Stimulated activated CD8-positive, alpha-beta memory T cell treated with anti-CD3 and anti-CD28 coated beads, Interleukin-15, amount 100 ng/mL, for 48 hours (primary cell): ENCODE measurements at regions not wholly inside any gene's neighbourhood (a gene's known extent, or its start where the extent isn't known, plus 50 kb on each side); places are given as distances from the start of the nearest gene placed in this dataset.
"Not testable (repeated sequence)": the region's sequence is repeated elsewhere in the genome, so short reads cannot be mapped to it uniquely, and the experiment has no call there.

ENCODE experiments used
- DNase-seq, 2 donors: peaks; one replicate each; pipeline ENCODE4 v3.0.0-alpha.2; 2020; ENCODE audit warnings: low read depth in 2 of 2

DNA sequence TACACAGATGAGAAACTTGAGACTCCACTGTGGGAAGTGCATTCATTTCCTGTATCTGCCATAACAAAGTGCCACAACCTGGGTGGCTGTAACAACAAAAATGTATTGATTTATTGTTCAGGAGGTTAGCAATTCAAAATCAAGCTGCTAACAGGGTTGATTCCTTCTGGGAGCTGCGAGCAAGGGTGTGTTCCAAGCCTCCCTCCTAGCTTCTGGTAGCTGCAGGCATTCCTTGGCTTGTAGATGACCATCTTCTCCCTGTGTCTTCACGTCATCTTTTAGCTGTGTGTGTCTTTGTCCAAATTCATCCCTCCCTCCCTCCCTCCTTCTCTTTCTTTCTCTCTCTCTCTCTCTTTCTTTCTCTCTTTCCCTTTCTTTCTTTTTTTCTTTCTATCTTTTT is 258.1 kb downstream of the MSX2 start:
- DNase-seq: no peak

DNA sequence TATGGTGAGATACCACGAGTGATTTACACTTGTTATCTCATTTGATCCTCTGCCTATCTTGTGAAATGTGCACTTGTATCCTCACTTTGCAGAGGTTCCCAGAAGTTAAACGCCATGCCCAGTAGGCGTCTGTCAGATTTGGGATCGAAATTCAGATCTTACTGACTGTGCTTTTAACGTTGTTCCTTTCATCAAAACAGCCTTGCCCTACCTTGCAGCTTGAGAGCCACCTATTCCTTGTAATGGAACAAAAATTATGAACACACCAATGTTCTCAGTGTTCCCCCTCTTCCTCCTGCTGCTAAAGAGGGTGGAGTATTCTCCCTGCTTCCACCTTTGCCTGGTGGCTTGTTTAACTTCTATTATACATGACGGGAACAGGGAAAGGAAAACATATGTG is 257.0 kb downstream of the MSX2 start:
- no peak for DNase-seq

DNA sequence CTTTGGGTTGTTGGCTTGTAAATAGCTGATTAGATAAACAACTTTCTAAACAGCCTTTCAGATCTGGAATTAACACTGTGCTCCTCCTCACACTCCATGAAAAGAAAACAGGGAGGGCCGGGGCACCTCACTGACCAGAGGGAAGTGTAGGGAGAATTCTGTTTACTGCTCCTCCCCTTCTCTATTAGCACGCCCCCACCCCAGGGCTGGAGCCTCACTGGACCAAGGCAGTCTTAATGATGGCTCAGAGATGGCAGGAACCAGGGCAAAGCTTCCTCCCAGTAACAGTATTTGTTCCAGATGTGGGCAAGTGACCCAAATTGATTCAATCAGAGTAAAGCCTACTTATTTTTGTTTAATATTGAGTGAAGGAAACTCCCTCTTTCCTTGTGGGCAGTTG is 256.6 kb downstream of the MSX2 start:
- no peak for DNase-seq

DNA sequence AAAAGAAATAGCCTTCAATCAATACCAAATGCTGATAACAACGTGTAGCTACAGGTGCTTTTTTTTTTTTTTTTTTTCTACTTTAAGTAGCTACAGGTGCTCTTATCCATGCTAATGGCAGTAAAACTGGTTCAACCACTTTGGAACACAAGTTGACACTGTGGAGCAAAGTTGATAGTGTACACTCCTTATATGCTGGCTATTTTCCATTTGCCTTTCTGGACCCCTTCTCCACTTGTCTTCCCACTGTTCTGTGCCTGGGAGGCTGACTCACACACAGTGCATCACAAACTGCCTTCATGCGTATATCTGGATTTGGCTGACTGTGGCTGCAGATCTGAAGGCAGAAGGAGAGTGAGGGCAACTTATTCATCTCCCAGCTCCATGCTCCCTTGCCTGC is 247.9 kb downstream of the MSX2 start:
- DNase-seq: no peak

DNA sequence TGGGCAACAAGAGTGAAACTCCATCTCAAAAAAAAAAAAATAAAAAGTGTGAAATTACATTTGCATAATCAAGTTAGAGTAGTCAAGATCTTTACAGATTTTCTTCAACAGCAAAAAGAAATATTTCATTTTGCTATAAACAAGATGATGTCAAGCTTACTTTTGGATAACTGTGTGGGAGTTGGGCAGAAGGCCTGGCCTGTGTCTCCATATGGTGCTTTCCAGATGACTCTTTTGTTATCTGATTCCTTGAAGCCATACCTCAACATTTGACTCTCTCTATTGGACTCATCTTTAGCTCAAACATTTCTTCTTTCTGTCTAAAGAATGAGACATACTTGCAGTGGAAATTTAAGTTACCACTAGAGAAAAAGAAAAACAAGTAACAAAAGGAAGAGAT is 246.8 kb downstream of the MSX2 start:
- no peak for DNase-seq

DNA sequence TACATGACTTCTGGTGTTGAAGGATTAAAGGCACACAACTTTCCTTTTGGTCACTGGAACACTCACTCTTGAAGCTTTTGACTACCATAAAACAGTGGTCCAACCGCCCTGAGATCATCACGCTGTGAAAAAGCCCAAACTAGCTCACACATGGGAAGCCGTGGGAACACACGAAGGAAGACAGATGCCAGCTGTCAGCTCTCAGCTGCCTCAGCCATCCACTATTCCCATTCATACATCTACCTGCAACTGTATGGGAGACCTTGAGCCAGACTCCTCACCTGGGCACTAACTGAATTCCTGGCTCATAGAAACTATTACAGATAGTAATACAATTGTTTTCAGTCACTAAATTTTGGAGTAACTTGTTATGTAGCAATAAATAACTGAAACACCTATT is 246.1 kb downstream of the MSX2 start:
- no peak for DNase-seq

DNA sequence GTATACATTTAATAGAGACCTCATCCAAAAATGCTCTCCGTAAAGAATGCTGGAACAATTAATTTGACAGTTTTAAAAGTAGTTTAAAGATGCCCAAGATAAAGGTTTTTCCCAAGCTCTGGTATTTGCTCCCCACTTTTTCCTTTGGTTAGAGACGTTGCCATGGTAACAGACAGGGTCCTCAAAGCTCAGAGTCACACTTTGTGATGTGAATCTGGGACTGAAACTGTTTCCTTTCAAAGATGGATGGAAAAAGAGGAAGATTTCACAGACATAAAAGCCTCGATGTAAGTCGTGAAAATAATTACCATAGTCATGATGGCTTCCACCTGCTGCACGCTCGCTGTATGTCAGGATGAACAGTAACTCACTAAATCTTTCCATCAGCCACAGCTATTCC is 229.5 kb downstream of the MSX2 start:
- no peak for DNase-seq

DNA sequence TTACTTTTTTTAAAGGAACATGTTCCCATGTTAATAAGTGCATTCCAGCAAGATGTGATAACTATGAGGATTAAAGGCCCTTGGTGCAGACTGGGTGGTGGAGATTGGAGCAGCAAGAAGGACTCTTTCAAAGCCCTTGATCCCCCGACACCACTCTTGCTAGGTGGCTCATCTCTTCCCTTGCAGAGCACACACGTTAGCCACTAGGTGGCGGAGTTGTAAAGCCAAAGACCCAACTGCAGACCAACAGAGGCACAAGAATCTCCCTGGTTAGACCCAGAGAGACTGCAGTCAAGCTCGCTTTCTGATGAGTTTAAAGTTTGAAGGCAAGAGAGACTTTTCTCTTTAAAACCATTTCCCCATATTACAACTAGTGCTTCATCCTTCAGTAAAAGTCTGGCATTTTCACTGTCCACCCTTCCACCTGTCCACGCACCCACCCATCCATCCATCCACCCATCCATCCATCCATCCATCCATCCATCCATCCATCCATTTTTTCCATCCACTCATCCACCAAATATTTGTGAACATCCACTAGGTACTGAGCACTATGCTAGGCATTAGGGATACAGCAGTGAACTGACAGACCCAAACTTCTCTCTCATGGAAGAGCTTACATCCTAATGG is 226.9 kb downstream of the MSX2 start:
- DNase-seq: peak; percentile 11 to 14

DNA sequence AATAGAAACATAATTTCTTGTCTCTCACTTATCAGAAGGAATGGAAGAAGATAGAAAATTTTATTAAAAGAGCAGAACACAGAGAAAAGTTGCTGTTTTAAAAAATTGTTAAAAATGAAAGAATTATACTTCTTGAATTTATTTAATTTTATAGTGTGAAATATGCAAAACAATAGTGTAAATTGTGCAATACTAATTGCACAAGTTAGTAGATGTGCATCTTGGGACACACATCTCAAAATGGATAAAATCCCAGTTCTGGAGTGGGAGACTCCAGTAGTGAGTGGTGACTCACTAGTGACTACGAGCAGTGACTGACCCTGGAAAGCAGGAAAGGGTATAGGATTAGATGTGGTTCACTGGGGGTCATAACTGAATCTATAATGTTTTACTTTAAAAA is 223.2 kb downstream of the MSX2 start:
- DNase-seq: no peak

DNA sequence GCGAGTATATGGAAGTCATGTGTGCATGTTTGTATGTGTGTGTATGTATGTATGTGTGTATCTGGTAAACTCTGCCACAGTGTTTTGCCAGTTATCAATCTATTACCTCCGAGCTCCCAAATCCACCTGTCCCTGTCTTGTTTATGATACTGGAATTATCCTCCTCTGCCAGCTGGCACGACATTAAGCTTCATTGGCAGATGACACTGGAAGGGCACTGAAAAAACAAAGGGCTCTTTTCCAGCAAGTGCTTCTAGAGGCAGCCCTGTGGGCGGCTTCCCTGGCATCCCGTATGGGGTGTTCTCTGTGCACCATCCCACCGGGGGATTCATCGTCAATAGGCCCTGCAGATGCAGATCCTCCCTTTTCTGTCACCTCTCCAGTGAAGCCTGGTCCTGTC is 221.5 kb downstream of the MSX2 start:
- DNase-seq: no peak

DNA sequence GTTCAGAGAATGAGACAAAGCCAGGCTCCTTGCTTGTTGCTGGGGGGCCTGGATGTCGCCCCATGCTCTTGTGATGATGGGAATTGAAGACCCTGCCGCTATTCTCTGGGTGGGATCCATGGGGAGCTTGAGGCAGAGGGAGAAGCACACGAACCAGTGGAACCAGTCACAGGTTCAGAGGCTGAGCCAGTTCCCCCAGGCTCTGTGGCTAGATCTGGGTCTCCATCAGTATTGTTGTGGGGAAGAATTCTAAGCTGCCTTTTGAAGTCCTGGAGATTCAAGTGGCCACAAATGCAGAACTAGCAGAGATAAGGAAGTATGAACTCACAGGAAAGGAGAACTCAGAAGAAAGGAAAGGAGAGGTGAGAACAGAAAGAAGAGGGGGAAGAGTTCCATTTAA is 219.4 kb downstream of the MSX2 start:
- no peak for DNase-seq

DNA sequence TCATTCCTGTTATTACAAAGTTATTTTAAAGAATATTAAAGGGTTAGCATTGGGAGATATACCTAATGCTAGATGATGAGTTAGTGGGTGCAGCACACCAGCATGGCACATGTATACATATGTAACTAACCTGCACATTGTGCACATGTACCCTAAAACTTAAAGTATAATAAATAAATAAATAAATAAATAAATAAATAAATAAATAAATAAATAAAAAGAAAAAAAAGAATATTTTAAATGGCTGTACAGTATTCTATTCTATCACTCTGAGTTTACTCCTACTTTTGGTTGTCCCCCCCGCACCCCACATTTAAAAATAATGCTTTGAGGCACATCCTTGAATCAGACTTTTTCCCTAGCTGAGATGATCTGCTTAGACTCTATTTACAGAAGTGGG is 218.6 kb downstream of the MSX2 start:
- DNase-seq: not testable (repeated sequence)

DNA sequence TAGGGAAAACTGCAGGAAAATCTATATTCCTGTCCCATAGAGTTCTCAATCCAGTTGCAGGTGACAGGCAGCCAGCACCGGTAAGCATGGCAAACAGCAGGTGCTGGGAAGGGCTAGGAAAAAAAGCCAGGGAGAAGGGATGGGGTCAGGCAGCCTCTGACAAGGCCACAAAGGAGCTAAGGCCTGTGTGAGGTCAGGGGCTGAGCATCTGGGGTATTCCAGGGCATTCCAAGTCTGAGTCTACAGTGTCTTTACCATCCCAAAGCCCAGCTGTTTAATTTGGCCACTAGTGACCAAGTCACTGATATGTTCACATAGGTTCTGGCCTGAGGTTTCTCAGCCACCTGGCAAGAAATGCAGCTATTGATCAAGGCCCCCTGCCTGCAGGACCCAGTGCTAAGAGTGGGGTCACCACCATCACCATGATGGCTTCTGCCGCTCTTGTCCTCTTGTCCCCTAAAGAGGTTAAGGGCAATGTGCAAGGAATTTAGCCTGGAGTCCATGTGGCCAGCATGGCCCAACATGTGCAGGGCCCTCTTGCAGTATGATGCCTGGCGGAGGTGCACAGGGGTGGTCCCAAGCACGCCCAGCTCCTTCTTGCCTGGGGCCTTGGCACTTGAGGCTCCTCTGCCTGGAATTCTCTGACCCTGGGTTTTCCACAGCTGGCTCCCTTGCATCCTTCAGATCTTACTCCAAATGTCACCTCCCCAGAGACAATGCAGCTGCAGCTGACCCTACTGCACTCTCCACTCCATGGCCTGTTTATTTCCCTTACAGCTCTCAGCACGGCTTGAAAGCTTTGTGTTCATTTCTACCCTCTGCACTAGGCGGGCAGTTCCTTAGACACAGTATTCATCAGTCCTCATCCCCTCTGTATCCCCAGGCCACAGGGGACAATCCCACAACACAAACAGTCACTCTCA is 213.1 kb downstream of the MSX2 start:
- no peak for DNase-seq

DNA sequence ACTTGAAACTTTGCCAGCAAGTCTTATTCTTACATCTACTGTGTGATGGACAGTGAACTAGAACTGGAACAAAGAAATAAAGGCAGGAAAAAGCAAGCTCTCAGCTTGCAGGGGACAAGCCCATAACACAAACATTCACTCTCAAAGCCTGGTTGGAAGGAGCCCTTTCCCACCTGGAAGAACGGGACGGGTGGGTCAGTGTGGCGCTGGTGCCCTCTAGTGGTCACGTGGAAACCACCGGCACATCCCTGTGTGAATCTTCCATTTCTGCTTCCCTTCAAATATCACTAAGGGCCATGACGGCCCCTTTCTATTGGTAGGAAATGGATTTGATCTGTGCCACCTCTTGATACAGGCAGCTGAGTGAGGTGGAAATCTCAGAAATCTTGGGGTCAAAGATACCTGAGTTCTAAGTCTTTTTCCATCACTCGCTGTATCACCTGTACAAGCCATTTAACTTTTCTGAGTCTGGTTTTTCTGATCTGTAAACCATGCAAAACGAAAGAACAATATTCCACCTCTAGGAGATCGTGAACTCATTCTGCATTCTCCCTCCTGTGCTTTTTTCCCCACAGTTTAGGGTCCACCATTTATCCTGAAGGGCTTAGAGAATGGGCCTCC is 211.6 kb downstream of the MSX2 start:
- peak in 1 of 2 donors; percentile 4 for DNase-seq

DNA sequence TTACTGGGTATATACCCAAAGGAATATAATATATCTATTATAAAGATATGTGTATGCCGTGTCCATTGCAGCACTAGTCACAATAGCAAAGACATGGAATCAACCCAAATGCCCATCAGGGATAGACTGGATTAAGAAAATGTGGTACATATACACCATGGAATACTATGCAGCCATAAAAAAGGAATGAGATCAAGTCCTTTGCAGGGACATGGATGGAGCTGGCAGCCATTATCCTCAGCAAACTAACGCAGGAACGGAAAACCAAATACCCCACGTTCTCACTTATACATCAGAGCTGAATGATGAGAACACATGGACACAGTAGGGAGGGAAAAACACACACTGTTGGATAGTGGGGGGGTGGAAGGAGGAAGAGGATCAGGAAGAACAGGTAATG is 206.7 kb downstream of the MSX2 start:
- not testable (repeated sequence) for DNase-seq

DNA sequence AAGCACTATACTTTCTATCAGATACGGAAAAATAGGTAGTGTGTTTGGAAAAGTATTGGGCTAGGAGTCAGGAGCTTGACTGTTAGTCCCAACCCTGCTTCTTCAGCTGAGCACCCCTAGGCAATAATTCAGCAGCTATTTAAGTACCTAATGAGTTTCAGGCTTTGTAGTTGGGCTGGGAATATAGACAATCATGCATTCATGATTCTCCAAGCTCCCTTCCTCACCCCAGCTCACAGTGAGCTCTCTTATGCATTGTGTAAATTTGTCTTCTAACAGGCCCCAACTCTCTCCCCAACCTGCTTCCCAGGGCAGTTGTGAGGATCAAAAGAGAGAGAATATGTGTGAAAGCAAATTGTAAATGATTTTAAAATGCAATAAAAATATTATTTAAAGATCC is 201.2 kb downstream of the MSX2 start:
- DNase-seq: no peak

DNA sequence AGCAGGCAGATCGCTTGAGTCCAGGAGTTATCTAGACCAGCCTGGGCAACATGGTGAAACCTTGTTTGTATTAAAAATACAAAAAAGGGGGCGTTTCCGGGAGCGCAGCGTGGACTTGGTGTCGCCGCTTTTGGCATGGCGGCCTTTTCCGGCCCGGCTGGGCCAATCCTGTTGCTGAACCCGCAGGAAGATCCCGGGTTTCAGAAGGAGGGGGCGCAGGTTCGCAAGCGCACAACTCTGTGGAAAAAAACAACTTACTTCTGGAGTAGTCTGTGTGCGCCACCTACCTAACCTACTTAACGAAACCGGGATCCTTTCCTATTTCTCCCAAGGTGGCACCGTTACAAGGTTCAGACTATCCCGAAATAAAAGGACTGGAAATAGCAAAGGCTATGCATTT is 198.6 kb downstream of the MSX2 start:
- no peak for DNase-seq

DNA sequence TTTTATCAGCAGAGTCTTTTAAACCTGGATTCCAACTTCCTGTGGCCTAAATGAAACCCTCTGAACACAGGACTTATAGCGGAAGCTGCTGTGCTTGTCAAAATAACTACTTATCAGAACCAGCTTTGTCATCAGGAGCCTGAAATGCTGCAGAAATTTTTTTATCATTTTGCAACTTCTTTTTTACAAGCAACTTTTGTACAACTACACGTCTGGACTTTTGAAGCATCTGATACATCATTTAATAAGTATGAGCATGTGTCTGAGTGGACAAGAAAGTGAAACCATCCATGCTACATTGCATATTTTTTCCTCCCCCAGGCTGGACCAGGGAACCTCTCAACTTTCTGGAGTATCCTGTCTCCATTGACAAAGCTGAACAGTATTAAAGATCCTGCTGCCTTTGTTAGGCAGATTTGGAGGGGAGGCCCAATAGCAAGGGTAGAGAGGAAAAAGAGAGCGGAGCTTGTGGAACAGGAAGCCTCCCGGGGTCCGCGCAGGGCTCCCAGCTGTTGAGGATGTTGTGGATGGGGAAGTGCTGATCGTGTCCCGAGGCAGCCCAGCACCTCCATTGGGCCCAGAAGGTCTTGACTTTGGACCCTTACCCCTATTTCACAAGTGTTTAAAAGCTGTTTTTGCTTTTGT is 196.6 kb downstream of the MSX2 start:
- DNase-seq: no peak

DNA sequence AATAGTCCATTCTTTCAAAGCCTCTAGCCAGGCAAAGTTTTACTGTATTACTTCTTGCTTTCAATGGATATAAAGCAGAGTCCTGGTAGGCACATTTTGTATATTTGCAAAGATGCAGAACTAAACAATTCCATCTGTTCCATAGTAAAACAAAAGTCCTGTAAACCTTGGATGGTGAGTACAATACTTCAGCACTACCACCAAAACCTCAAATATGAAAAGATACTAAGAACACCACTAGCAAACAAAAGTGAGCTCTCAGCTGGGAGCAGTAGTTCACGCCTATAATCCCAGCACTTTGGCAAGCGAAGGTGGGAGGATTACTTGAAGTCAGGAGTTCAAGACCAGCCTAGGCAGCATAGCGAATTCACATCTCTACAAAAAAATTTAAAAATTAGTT is 195.0 kb downstream of the MSX2 start:
- DNase-seq: no peak

DNA sequence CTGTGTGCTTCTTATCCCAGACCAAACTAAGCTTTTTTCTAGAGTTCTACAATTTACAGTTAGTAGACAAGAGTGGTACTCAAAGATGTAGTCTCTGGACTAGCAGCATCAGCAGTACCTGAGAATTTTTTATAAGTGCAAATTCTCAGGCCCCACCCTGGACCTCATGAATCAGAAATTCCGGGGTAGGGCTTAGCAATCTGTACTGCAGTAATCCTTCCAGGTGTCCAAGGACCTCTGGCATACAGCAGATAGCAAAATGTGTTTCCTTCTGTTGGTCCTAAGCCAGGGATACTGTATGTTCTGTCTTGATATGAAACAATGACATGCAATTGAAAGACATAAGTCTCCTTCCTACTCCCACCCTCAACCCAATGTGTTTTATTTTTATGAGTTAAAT is 194.3 kb downstream of the MSX2 start:
- DNase-seq: no peak

DNA sequence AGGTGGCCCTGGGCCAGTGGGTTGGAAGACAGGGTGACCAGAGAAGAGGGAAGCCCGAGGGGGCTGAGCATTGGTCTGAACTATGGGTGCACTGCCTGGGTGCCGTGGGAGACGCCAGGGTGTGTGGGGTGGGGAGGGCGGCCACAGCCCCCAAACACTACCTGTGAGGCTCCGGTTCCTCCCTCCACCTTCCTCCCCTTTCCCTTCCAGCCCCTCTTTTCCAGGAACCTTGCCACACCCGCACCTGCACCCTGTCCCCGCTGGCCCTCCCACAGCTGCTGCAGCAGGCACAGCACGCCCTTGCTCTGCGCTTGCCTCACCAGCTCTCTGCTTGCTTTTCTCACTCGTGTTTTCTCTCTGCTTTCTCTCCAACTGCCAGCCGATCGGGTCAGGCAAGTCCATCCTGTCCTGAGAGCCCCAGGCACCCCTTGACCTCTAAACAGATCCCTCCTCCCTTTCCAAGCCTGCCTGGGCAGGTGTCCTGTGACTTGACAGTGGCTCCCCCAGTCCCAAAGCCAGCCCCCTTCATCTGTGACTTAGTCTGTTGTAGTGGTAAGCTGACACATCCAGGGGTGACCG is 193.7 kb downstream of the MSX2 start:
- DNase-seq: no peak

DNA sequence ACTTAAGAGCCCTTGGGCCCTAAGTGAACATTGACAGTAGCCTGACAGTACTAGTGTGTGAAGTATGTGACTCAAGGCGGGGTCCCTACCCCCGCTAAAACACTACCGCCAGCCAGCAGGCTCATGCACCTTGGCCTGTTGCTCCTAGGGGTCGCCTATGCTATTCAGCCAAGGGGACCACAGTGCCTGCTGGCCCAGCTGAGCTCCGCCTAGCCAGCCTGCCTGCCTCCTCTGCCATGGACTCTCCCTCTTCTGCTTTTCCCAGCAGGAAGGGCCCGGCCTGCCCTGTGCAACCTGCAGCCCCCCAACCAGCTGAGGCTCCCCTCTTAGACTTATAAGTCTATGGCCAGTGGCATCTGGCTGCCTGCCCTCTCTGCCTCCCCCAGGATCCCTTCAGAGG is 193.1 kb downstream of the MSX2 start:
- DNase-seq: not testable (repeated sequence)
